H9 (cell line): ENCODE measurements at regions not wholly inside any gene's neighbourhood (a gene's known extent, or its start where the extent isn't known, plus 50 kb on each side); places are given as distances from the start of the nearest gene placed in this dataset.

Experiments used
- DNase-seq: peaks from one replicate; pipeline ENCODE4 v3.0.0-alpha.2; 2017
- H2AFZ ChIP-seq: one replicate; pipeline ENCODE4 v1.6.1; 2013; ENCODE audit warnings: mild to moderate bottlenecking, low read length, control low read depth, moderate library complexity
- H2AK5ac ChIP-seq: 2 replicates; pipeline ENCODE4 v1.6.1; 2013; ENCODE audit warnings: low read length, control low read depth, mixed read lengths; ENCODE audit not compliant: insufficient read length
- H2BK120ac ChIP-seq: one replicate; pipeline ENCODE4 v1.6.1; 2013; ENCODE audit warnings: low read depth, mild to moderate bottlenecking, low read length, control low read depth, inconsistent platforms; ENCODE audit not compliant: poor library complexity, severe bottlenecking
- H2BK12ac ChIP-seq: 2 replicates; pipeline ENCODE4 v1.6.1; 2013; ENCODE audit warnings: low read length, control low read depth, mixed read lengths, low read depth; ENCODE audit not compliant: insufficient read length
- H2BK15ac ChIP-seq: 2 replicates; pipeline ENCODE4 v1.6.1; 2013; ENCODE audit warnings: low read depth, low read length, control low read depth
- H2BK20ac ChIP-seq: one replicate; pipeline ENCODE4 v1.6.1; 2013; ENCODE audit warnings: low read depth, mild to moderate bottlenecking, low read length, control low read depth, inconsistent platforms; ENCODE audit not compliant: poor library complexity, severe bottlenecking
- H2BK5ac ChIP-seq: 2 replicates; pipeline ENCODE4 v1.6.1; 2013; ENCODE audit warnings: low read length, control low read depth, mixed read lengths; ENCODE audit not compliant: insufficient read length
- H3K14ac ChIP-seq: 2 replicates; pipeline ENCODE4 v1.6.1; 2013; ENCODE audit warnings: low read length, control low read depth; ENCODE audit not compliant: insufficient read depth
- H3K18ac ChIP-seq: 2 replicates; pipeline ENCODE4 v1.6.1; 2013; ENCODE audit warnings: low read depth, mild to moderate bottlenecking, mixed read lengths, low read length, control low read depth; ENCODE audit not compliant: insufficient read length
- H3K23ac ChIP-seq: 2 replicates; pipeline ENCODE4 v1.6.1; 2013; ENCODE audit warnings: low read length, control low read depth, mixed read lengths, low read depth; ENCODE audit not compliant: insufficient read length
- H3K23me2 ChIP-seq: 2 replicates; pipeline ENCODE4 v1.6.1; 2013; ENCODE audit warnings: low read depth, mild to moderate bottlenecking, mixed read lengths, low read length, control low read depth; ENCODE audit not compliant: insufficient read length, poor library complexity, severe bottlenecking
- H3K27ac ChIP-seq: 2 replicates; pipeline ENCODE4 v1.5.1; 2013; ENCODE audit warnings: low read length, control low read depth, mixed read lengths, low read depth; ENCODE audit not compliant: insufficient read length
- H3K27me3 ChIP-seq: 2 replicates; pipeline ENCODE4 v1.6.1; 2013; ENCODE audit warnings: low read length, control low read depth, inconsistent platforms; ENCODE audit not compliant: insufficient read depth
- H3K4ac ChIP-seq: 2 replicates; pipeline ENCODE4 v1.6.1; 2013; ENCODE audit warnings: low read depth, mild to moderate bottlenecking, control low read depth, inconsistent platforms, low read length, moderate library complexity
- H3K4me1 ChIP-seq: 2 replicates; pipeline ENCODE4 v1.6.1; 2013; ENCODE audit warnings: low read length, control low read depth, inconsistent platforms; ENCODE audit not compliant: insufficient read depth
- H3K4me2 ChIP-seq: 2 replicates; pipeline ENCODE4 v1.6.1; 2013; ENCODE audit warnings: low read length, control low read depth, mixed read lengths; ENCODE audit not compliant: insufficient read length, insufficient read depth
- H3K56ac ChIP-seq: 2 replicates; pipeline ENCODE4 v1.6.1; 2013; ENCODE audit warnings: low read depth, mild to moderate bottlenecking, mixed read lengths, low read length, control low read depth; ENCODE audit not compliant: insufficient read length
- H3K79me1 ChIP-seq: 2 replicates; pipeline ENCODE4 v1.6.1; 2013; ENCODE audit warnings: low read depth, mild to moderate bottlenecking, moderate library complexity, low read length, control low read depth, inconsistent platforms; ENCODE audit not compliant: insufficient read depth, poor library complexity, severe bottlenecking
- H3K79me2 ChIP-seq: 2 replicates; pipeline ENCODE4 v1.6.1; 2013; ENCODE audit warnings: low read length, control low read depth, inconsistent platforms; ENCODE audit not compliant: insufficient read depth
- H3K9ac ChIP-seq: 2 replicates; pipeline ENCODE4 v1.6.1; 2013; ENCODE audit warnings: low read length, control low read depth, mixed read lengths; ENCODE audit not compliant: insufficient read length; ENCODE audit errors: extremely low read depth
- H3K9me3 ChIP-seq: one replicate; pipeline ENCODE4 v1.6.1; 2013; ENCODE audit warnings: low read depth, low read length, inconsistent platforms; ENCODE audit not compliant: control insufficient read depth
- H3T11ph ChIP-seq: one replicate; pipeline ENCODE4 v1.6.1; 2013; ENCODE audit warnings: mild to moderate bottlenecking, low read length, control low read depth, inconsistent platforms
- H4K20me1 ChIP-seq: one replicate; pipeline ENCODE4 v1.6.1; 2013; ENCODE audit not compliant: control insufficient read depth, insufficient read length, insufficient read depth
- H4K5ac ChIP-seq: 2 replicates; pipeline ENCODE4 v1.6.1; 2013; ENCODE audit warnings: low read depth, mild to moderate bottlenecking, mixed read lengths, low read length, control low read depth; ENCODE audit not compliant: insufficient read length
- H4K8ac ChIP-seq: replicated peaks from 2 replicates; pipeline ENCODE4 v1.6.1; 2013; ENCODE audit warnings: low read length, control low read depth, mixed read lengths, low read depth; ENCODE audit not compliant: insufficient read length
- H4K91ac ChIP-seq: 2 replicates; pipeline ENCODE4 v1.6.1; 2013; ENCODE audit warnings: low read depth, mild to moderate bottlenecking, moderate library complexity, mixed read lengths, low read length, control low read depth; ENCODE audit not compliant: insufficient read length
- H3K27ac Mint-ChIP-seq, 3 experiments: 2 replicates in 2 of 3; 3 replicates in 1 of 3; pipeline ENCODE4 v1.8.0; 2020 to 2021; ENCODE audit warnings: mixed read lengths in 3 of 3, mild to moderate bottlenecking in 1 of 3, moderate library complexity in 1 of 3
- H3K27me3 Mint-ChIP-seq: 2 replicates; pipeline ENCODE4 v1.8.0; 2021; ENCODE audit warnings: low read depth, mild to moderate bottlenecking, moderate library complexity, mixed read lengths
- H3K36me3 Mint-ChIP-seq, 3 experiments: 2 replicates in 2 of 3; 3 replicates in 1 of 3; pipeline ENCODE4 v1.8.0; 2020 to 2021; ENCODE audit warnings: low read depth in 3 of 3, mixed read lengths in 3 of 3; ENCODE audit not compliant: insufficient read depth in 1 of 3
- H3K4me1 Mint-ChIP-seq, 2 experiments: 2 replicates each; pipeline ENCODE4 v1.8.0; 2020; ENCODE audit warnings: mixed read lengths in 2 of 2
- H3K4me3 Mint-ChIP-seq, 2 experiments: 2 replicates in 1 of 2; 3 replicates in 1 of 2; pipeline ENCODE4 v1.8.0; 2020 to 2021; ENCODE audit warnings: mild to moderate bottlenecking in 2 of 2, mixed read lengths in 2 of 2, moderate library complexity in 1 of 2
- H3K9me3 Mint-ChIP-seq, 2 experiments: 2 replicates in 1 of 2; 3 replicates in 1 of 2; pipeline ENCODE4 v1.8.0; 2020; ENCODE audit warnings: mild to moderate bottlenecking in 2 of 2, mixed read lengths in 2 of 2, moderate library complexity in 1 of 2
- WGBS: extraction: QIAGEN DNeasy Blood & Tissue Kit; methylation state at CpG from one replicate; pipeline ENCODE4 v1.1.7; 2013; ENCODE audit warnings: missing lambda C conversion rate, low lambda C conversion rate, mixed read lengths; ENCODE audit not compliant: insufficient read length; ENCODE audit errors: extremely low coverage; 5-methylcytosine and 5-hydroxymethylcytosine counted together
- TF ChIP-seq, protein P1 (sequence below): fragments of 200-600 bp; sonication (generic); conservative IDR thresholded peaks from 3 replicates; pipeline ENCODE4 v1.8.0; 2021; ENCODE audit warnings: antibody characterized with exemption, mild to moderate bottlenecking

GRCh38 chr12:89244536-89244935 is 107.8 kb downstream of the DUSP6 start:
- Histone ChIP-seq H3K79me1 (no peaks in the 10 kb centered on the region), H4K20me1 (no peaks in the 10 kb centered on the region), H3K18ac (no peak overlapping the region), H2BK5ac (no peak overlapping the region), H3K23me2 (no peaks in the 10 kb centered on the region), H3K4me2 (no peak overlapping the region), H3K79me2 (no peaks in the 10 kb centered on the region), H3K4me1 (peaks cover 13% of the 10 kb centered on the region; the same call in 1 of the 2 replicates), H3K56ac (no peak overlapping the region), H3K9ac (no peak overlapping the region), H3K9me3 (no peaks in the 10 kb centered on the region), H4K91ac (no peak overlapping the region), H3K14ac (no peak overlapping the region), H3K23ac (no peak overlapping the region), H2BK15ac (no peak overlapping the region), H3K27me3 (no peaks in the 10 kb centered on the region; the same call in 1 of the 2 replicates), H3K4ac (no peak overlapping the region), H2BK12ac (no peak overlapping the region), H2BK120ac (no peak overlapping the region), H2BK20ac (no peak overlapping the region), H4K8ac (no peak overlapping the region), H3T11ph (no peak overlapping the region), H3K27ac (no peak overlapping the region), H2AFZ (no peak overlapping the region), H2AK5ac (no peak overlapping the region), H4K5ac (no peak overlapping the region)
- TF ChIP-seq, protein P1, sequence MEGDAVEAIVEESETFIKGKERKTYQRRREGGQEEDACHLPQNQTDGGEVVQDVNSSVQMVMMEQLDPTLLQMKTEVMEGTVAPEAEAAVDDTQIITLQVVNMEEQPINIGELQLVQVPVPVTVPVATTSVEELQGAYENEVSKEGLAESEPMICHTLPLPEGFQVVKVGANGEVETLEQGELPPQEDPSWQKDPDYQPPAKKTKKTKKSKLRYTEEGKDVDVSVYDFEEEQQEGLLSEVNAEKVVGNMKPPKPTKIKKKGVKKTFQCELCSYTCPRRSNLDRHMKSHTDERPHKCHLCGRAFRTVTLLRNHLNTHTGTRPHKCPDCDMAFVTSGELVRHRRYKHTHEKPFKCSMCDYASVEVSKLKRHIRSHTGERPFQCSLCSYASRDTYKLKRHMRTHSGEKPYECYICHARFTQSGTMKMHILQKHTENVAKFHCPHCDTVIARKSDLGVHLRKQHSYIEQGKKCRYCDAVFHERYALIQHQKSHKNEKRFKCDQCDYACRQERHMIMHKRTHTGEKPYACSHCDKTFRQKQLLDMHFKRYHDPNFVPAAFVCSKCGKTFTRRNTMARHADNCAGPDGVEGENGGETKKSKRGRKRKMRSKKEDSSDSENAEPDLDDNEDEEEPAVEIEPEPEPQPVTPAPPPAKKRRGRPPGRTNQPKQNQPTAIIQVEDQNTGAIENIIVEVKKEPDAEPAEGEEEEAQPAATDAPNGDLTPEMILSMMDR: no peak
- Mint-ChIP-seq H3K27me3 (peaks cover 42% of the 10 kb centered on the region), H3K4me1 (peaks cover 32 to 33% of the 10 kb centered on the region in 2 experiments), H3K27ac (no peak overlapping the region), H3K9me3 (peaks cover 5 to 6% of the 10 kb centered on the region in 2 experiments; a peak in 4 of 5 replicates), H3K4me3 (no peak overlapping the region), H3K36me3 (peaks cover 0 to 6% (median 0%) of the 10 kb centered on the region in 3 experiments; a peak in 1 of 7 replicates)
- WGBS: no CpG with 5 or more reads among the region's 3 CpGs
- no peak for DNase-seq
